Body of pancreas (tissue), 4 donors: ENCODE measurements at regions not wholly inside any gene's neighbourhood (a gene's known extent, or its start where the extent isn't known, plus 50 kb on each side); places are given as distances from the start of the nearest gene placed in this dataset.

Experiments used
- POLR2A ChIP-seq, 3 donors: fragments of 450-650 bp; IDR thresholded peaks; one replicate each; pipeline ENCODE4 v1.6.1; 2016; ENCODE audit warnings: antibody characterized with exemption in 3 of 3, mild to moderate bottlenecking in 2 of 3
- TF ChIP-seq, protein P1 (sequence below), 7 experiments: fragments of 450-650 bp in 4 of 7; fragments of 200-600 bp in 3 of 7; sonication (generic) in 3 of 7; IDR thresholded peaks; one replicate each; pipeline ENCODE4 v1.5.1; 2016 to 2019; ENCODE audit warnings: antibody characterized with exemption in 7 of 7

DNA sequence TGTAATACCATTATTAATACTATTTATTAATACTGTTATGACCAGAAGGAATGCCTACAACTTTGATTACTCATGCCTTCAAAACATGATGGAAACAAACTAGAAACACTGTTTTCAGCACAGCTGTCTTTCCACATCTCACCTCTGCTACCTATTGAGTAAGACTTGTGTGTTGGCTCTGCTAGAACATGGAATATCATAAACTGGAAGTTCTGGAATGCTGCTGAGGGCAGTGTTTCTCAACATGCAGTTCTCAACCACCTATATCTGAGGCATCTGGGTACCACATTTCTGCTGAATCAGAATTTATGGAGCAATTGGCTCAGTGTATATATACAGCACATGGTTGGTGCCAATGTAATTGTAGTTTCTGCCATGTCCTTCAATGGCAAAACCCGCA, 392.1 kb downstream of the TUSC7 start:
- TF ChIP-seq, protein P1, sequence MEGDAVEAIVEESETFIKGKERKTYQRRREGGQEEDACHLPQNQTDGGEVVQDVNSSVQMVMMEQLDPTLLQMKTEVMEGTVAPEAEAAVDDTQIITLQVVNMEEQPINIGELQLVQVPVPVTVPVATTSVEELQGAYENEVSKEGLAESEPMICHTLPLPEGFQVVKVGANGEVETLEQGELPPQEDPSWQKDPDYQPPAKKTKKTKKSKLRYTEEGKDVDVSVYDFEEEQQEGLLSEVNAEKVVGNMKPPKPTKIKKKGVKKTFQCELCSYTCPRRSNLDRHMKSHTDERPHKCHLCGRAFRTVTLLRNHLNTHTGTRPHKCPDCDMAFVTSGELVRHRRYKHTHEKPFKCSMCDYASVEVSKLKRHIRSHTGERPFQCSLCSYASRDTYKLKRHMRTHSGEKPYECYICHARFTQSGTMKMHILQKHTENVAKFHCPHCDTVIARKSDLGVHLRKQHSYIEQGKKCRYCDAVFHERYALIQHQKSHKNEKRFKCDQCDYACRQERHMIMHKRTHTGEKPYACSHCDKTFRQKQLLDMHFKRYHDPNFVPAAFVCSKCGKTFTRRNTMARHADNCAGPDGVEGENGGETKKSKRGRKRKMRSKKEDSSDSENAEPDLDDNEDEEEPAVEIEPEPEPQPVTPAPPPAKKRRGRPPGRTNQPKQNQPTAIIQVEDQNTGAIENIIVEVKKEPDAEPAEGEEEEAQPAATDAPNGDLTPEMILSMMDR (IDR thresholded peaks at IDR 0.05), result no peak
- TF ChIP-seq POLR2A (IDR thresholded peaks at IDR 0.05), result no peak
